ENCODE measurements at regions not wholly inside any gene's neighbourhood (a gene's known extent, or its start where the extent isn't known, plus 50 kb on each side); places are given as distances from the start of the nearest gene placed in this dataset.
"Not testable (repeated sequence)": the region's sequence is repeated elsewhere in the genome, so short reads cannot be mapped to it uniquely, and the experiment has no call there.

DNA sequence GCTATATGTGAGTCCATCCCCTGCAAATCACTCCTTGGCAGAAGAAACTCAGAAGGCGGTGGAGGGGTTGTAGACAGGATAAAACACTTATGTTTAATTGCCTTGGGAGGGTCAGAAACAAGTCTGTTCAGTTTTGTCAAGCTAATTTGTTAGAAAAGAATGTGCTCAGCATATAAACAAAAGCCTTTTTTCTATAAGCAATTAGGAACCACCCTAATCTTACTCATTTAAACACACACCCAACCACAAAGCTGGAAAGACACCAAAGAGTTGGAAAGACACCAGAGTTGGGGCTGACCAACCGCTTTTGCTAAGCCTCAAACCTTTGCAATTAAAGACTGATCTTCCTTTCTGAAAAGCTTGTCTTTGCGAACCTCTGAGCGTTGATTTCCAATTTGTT lies 439.2 kb upstream of the ERCC4 start:
- DNase-seq, result no peak

DNA sequence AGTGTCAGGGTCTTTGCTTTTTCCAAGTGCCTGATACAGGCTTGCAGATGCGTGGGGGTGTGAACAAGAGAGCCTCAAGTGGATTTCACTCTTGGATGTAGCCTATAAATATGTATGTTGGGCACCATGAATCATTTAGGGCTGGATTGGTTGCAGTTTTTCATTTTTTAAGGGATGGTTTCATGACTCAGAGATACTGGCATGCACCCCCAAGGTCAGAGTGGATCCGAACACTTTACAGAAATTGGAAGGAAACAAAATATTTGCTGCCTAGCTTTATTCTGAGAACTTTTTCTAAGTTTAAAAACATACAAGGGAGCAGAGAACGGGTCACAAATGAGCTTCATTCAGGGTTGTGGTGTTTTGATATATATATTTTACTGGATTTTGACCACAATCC lies 436.8 kb upstream of the ERCC4 start:
- DNase-seq, result no peak

DNA sequence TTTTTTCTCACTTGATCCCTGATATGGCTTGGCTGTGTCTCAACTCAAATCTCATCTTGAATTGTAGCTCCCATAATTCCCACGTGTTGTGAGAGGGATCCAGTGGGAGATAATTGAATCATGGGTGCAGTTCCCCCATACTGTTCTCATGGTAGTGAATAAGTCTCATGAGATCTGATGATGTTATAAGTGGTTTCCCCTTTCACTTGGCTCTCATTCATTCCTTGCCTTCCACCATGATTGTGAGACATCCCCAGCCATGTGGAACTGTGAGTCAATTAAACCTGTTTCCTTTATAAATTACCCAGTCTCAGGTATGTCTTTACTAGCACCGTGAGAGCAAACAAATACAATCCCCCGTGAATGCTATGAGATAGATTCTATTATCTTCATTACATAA lies 430.5 kb upstream of the ERCC4 start:
- DNase-seq, result not testable (repeated sequence)

DNA sequence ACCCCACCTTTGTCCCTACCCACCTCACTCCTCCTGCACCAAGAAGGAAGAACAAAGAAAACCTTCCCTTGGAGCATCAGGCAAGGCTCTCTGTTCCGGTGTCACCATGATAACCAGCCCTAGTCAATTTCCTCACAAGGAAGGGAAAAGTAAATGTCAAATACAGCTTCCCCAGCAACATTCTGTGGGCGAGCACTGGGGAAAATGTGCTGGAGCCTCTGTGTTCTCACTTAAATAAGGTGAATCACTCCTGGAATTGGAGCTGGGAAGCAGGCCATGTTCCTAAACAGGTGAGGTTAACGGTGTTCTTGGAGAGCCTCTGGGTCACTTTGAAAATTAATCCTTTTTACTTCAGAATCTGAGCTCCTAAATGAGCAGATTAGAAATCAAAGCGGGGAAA lies 427.9 kb upstream of the ERCC4 start:
- no peak for DNase-seq

DNA sequence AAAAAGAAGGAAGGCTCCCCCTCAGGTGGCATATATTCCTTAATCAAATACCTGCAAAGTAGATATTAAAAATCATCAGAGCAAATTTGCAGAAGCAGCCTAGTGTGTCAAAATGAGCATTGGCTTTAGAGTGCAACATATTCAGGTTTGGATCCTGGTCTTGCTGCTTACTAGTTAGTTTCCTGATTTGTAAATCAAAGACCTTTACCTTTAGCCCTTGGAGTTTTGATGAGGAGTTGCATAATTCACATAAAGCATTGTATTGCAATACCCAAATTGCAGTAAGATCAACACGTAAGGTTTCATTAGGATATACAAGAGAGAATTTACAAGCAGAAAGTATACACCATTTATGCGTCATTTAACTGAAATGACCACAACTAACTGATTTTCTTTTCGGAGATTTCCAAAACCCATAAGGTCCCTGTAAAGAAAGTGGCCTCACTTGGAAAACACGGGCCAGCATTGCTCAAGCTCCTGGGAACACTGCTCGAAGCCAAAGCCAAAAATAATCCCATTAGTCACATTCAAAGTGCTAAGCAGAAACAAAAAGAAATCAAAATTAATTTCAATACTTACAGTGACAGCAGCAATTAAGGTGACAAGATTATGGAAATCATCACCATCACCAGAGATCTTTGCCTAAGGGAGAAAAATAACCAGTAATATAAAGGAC lies 415.9 kb upstream of the ERCC4 start:
- no peak for DNase-seq

DNA sequence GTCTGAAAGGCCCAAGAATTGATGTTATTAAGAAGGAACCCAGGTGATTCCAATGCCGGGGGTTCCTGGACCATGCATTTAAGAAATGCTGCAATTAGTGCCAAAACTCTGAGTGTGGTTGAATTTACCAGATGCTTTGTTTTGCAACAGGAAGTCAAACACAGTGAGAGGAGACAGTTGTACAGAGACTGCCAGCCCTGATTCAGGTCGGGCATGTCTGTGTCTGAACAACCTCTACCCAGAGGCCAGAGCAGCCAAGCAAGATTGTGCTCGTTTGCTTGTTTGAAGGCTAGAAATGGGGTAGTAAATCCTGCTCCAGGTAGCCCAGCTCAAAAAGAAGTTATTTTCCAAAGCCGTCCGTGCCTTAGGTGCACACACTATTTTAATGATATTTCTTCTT lies 412.4 kb upstream of the ERCC4 start:
- no peak for DNase-seq

DNA sequence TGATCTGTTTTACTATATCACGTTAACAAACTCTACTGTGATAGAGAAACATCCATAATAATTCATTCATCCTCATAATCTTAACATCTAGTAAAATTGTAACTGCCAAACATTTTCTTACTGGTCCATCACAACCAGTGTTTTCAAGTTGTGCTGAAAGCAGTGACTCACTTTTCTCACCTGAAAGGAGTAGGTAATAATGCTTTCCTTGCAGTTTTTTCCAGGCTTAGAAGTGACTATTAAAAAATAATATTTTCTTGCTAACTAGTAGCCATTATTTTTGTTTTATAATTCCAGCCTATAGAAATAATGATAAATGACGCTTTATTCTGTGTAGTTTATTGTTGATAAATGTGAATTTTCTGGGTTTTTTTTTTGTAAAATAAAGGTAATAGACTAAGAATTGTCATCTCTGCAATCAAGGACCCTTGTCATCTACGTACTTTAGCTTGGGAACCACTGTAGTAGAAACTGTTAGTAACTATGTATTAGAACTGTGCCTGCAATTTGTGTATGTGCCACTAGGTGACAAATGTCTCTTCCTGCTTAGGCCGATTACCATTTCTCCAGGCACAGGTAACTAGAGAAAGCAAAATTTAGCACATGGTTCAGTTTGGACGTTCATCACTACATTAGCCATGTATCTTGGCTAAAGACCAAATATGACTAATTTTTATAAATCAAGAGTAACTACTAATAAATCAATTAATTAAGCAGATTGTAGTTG lies 409.4 kb upstream of the ERCC4 start:
- no peak for DNase-seq

DNA sequence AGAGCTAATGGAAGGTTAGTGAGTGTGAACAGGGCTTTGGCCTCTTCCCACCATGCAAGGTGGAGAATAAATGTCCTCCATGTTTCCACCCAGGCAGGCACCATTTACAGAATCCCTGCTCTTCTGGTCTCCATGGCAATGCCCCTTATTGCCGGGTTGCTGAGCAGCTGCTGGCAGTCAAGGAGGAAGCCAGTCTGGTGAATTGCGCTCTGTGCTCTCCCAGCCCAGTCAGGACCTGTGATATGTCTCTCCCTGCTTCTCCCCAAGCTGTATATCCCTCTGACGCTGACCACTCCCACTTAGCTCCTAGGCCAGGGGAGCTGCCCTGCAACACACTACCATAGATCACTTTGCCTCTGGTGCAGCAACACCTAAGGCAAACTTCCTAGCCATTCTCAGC lies 402.1 kb upstream of the ERCC4 start:
- DNase-seq, result no peak

DNA sequence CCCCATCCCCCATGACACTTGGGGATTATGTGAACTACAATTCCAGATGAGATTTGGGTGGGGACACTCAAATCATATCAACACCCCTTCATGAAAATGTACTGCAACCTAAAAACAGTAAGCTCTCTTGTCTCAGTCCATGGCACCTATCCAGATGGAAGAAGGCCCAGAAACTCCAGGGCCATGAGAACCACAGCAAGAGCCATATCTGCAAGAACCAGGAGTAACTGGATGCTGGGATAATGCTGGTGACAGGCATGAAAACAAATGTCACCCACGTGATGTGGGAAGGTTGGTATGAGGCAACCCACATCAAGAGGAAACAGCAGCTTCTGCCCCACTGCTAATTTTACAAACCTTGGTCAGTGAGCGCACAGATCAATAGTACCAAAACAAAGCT lies 400.1 kb upstream of the ERCC4 start:
- DNase-seq, result no peak

DNA sequence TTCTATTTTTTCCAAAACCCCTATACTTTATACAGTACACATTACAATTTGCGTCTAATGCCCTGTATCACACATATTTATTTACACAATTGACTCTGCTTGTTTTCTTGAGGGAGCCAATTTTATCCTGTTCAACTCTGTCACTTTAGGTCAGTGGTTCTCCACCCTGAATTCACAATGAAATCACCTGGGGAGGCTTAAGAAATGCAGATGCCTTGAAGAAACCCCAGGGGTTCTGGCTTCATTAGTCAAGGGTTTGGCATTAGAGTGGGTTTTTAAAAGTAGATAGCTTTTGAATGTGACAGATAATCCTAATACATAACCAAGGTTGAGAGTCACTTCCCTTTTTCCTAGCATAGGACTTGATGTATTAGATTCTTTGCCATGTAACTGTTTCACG lies 398.6 kb upstream of the ERCC4 start:
- DNase-seq, result no peak

DNA sequence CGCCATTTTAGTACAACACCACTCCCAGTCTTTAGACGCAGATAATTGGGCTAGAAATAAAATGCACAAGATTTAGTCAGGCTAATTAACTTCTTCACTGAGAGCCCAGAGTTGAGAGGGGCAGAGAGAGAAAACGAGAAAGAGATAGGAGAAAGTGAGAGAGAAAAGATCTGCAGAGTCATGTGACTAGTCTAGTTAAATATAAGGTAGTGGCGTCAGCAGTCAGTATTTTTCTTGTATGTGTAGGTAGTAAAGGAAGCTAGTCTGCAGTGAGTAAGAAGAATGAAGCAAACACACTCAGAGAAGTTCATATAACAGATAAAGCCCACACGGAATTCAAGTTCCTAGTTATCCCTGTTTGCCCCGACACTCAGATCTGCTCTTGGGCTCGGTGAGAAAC lies 392.6 kb upstream of the ERCC4 start:
- DNase-seq, result no peak

DNA sequence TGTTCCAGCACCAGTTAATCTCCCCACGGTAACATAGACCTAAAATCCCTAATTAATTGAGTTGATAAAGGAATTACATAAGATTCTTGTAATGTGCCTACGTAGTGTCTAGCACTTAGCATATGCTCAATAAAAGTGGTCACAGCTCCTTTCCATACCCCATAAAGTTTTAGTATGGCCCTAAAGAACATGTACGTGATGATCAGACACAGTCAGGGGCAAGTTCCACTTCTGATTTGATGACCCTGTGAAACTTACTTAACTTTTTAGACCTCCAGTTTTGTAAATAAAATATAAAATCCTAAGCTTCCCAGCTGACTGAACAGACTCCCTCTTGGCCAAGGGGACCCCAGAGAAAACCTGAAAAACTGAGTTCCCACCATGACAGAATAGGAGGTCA lies 391.3 kb upstream of the ERCC4 start:
- no peak for DNase-seq

DNA sequence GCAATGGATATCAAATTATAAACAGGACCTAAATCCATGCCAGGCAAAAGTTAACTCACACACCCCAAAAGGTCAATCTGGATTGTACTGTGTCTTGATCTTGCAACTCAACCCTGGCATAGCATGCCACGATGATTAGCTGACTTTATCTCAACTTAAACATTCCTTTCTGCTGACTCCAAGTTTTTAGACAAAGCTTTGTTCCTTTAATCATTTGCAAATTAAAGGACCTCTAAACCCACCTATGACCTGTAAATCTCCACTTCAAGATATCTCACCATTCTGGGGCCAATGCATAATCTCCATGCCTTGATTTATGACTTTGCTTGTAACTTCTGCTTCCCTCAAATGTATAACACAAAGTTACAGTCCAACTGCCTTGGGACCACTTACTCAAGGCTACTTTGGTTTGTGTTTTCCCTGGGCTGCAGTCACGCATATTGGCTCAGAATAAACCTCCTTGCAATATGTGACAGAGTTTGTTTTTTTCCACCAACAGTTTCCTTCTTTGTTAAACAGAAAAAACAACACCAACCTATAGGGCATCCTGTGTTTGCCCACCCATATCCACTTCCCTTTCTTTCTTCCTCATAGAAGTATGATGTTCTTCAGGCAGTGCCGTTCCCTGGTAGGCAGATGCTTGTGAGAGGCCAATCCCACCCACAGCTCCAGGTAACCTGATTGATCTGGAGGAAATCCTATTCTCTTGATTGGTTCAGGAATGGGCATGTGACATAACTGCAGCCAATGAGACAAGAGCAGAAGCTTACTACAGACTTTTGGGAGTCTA lies 390.6 kb upstream of the ERCC4 start:
- no peak for DNase-seq

DNA sequence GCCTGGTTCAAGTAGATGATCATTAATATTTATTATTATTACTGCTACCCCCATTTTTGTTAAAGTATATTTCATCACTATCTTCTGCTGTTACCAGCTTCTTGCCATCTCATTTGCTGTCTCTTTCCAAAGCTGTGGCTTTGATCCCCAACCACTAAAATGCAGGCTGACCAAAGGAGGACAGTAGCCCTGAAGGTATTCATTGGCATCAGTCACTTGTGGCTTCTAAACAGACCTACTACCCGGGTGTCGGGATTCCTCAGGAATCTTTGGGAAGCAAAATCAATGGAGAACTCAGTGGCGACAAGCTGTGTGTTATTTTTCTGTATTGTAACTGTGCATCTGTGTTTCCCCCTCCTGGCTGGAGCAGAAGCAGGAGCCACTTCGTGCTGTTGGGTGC lies 379.2 kb upstream of the ERCC4 start:
- no peak for DNase-seq

DNA sequence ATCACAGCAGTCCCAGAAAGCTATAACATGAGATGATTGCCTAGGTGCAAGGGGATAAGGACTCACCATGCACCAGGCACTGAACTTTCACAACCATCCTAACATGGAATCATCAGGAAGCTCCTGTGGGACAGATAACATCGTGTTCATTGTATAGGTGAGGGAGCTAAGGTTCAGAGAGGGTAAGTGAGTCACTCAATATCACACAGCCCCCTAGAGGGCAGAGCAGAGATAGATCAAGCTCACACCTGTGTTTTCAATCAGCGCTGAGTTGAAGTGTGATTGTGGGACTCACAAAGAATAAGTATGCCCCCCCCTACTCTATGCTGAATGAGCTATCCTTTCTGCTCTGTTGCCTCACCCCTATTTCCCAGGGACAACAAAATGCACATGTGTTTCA lies 377.7 kb upstream of the ERCC4 start:
- no peak for DNase-seq

DNA sequence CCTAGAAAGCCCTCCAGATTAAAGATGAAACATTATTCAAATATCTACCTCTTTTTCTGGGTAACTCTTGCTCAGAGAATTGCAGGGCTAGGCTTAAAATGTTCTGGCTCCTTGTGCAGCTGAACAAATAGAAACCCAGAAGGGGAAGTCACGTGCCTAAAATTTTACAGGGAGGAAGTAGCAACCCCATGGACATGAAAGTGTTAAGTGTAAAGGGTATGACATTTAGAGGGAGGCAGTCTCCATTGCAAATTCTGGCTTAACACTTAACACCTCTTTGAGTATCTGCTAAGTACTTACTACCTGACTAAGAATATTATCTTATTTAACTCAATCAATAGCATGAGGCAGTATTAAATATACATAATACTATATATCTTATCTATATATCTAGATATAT lies 376.1 kb upstream of the ERCC4 start:
- DNase-seq, result no peak

DNA sequence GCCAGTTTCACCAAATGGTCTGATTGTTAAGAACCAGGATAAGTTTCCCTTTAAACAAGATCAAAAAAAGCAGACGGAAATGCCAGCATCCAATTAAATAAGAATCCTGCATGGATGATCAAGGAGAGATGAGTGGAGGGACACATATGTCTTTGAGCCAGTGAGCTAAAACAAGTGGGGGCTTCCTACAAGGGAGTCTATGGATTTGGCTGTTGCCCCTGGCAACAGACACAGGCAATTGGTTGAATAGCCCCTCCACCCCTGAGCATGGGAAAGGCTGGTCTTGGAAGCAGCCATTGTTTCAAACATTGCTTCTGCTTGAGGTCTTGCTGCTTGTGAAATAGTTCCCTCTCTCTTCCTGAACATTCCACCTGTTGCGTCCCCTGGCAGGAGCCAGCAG lies 374.7 kb upstream of the ERCC4 start:
- no peak for DNase-seq

DNA sequence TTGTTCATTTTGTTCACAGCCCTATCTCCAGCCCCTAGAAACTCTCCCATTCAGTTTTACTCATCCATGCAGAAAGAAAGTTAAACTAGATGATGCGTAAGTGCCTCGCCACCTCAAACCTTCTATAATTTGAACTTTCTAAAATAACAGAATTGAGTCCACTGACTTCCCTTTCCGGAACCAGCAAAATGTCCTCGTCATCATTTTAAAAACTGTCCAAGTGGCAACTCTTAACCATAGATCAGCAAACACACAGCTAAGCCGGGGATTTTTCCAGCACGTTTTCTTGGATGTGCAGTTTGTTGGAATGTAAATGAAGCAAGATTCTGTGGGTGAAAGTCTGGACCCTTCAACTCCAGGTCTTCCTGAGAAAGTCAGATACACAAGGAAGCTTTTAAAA lies 369.7 kb upstream of the ERCC4 start:
- DNase-seq, result no peak

DNA sequence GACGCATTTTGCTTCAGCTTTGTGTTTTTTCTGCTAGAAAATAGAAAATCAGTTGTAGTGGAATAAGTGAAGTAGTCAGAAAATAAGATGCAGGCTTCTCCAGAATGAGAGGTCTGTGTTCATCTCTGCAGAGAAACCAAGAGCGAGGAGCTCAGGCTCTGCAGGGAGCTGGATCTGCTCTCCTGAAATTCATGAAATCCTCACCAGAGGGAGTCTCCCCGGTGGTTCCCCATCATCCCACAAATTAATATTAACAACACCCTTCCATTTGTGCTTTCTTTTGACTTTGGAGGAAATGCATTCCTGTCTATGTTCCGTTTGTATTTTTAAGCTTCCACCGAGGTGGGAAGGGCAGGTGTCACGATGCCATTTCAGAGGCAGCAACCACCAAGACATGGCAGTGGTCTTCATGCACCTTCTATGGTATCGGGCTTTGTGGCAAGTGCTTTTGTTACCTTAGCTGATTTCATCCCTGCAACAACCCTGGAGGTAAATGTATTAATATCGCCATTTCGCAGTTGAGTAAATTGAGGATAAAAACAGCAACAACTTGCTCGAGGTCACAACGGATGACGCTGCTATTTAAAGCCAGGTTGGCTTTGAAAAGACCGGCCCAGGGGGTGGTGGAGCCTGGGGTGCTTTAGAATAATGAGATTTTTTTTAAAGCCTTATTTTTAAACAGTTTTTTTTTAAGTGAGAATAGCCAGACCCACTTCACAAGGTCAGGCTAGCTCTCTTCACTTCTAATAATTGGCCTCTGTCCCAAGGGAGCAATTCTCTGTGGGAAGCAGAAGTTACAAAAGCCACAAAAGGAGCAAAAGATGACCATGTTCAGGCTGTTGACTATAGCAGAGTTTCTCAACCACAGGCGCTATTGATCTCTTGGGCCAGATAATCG lies 367.6 kb upstream of the ERCC4 start:
- no peak for DNase-seq

DNA sequence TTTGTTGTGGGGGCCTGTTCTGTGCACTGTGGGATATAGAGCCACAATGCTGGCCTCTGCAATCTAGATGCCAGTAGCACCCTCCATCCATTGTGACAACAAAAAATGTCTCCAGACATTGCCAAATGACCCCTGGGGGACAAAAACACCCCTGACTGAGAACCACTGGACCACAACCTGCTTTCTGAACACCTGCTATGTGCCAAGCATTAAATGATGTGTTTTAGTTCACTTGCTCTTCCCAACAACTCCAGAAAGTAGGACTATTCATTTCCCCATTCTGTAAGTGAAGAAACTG lies 367.0 kb upstream of the ERCC4 start:
- DNase-seq, result no peak

DNA sequence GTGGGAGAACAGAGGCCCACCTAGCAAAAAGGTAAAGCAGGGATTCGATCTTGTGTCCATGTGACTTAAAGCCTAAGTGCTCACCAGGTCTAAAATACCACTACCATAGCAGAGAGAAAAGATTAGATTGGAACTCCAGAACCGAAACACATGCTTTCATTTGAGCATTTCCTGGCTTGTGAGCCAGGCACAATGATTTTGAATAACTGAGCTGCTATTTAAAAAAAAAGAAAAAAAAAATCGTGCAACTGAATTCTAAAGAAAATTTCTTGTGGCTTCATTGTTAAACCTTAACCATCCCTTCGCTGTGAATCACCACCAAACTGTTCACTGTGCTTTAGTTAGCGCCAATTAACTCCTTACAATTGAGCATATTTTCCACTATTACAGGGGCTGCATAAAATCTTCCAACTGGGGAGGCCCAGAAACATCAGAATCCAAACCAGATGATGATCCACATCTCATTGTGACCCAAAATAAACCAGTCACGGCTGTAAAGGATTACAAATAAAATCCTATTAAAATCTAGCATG lies 366.4 kb upstream of the ERCC4 start:
- DNase-seq, result no peak

DNA sequence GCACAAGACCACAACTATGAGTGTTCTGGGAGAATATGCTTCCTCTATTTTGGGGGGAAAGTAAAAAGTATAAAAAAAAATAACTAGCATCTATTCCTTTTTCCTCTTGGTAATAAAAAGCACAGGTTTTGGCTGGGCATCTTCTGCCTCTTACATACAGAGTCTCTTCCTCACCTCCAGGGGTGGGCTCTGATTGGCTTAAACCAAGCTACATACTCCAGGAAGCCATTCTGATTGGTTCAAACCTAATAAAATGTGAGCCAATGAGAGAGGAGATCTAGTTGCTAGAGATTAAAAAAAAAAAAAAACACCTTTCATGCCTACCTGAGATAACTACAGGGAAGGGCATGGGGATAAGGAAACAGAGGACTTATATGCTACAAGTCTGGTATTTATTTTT lies 365.9 kb upstream of the ERCC4 start:
- DNase-seq, result no peak

DNA sequence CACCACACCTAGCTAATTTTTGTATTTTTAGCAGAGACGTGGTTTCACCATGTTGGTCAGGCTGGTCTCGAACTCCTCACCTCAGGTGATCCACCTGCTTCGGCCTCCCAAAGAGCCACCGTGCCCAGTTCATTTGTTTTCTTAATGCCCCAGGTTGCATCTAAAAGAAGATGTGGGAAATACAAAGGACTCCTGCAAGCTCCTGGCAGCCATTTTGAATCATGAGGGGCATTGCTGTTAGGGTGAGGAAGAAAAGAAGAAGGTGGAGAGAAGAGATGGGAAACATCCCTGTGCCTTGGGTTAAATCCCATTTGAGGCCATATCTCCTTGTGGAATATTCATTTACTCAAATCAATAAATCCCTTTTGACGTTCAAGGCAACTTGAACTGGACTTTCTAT lies 365.3 kb upstream of the ERCC4 start:
- no peak for DNase-seq
